ENCODE measurements at regions not wholly inside any gene's neighbourhood (a gene's known extent, or its start where the extent isn't known, plus 50 kb on each side); places are given as distances from the start of the nearest gene placed in this dataset.

DNA sequence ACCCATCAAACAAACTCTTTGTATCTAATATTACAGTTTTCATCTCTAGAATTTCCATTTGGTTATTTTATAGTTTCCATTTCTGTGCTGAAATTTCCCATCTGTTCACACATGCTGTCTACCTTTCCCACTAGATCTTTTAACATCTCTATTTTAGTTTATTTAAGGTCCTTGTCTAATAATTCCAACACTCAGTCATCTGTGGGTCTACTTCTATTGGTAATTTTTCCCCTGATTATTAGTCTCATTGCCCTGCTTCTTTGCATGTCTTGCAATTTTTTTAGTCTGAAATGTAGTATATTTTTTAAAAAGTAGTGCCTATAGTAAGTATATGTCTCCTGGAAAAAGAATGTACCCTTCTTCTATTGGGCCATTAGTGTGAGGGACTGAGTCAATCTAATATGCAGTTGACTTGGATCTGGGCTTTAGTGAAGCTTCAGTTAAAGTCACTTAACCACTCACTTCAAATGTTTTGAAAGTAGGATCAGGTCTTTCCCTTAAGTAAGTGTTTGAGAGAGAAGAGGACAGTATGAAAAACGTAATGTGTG lies 370.8 kb downstream of the SEC14L1 start:
- WGBS, 2 experiments (ENCODE audit: extremely low coverage in 1 of 2, insufficient coverage in 1 of 2, insufficient read length in 1 of 2, insufficient replicate concordance in 2 of 2, low coverage in 1 of 2, low lambda C conversion rate in 2 of 2, missing lambda C conversion rate in 1 of 2) = 62% methylated on average over 1 of the region's 1 CpG; no CpG with 5 or more reads in 1 of the 2 experiments

More for the DNA sequence above, 370.8 kb downstream of the SEC14L1 start:
- H3K79me1 ChIP-seq (ENCODE audit: low read depth, low read length) = no peaks in the 10 kb centered on the region
- no peak overlapping the region for H3K4me3 ChIP-seq (ENCODE audit: extremely low read depth in 1 of 4, insufficient read depth in 2 of 4, low read depth in 3 of 4, low read length in 4 of 4)
- no peak overlapping the region for H2AFZ ChIP-seq (ENCODE audit: low read length)
- H3K4me2 ChIP-seq (ENCODE audit: insufficient read depth in 1 of 2, low read depth in 2 of 2, low read length in 2 of 2) = no peak overlapping the region
- H2BK120ac ChIP-seq (replicated peaks; ENCODE audit: low read depth, low read length) = no peak overlapping the region
- no peak overlapping the region for H2BK12ac ChIP-seq (ENCODE audit: low read depth, low read length)
- H2BK5ac ChIP-seq (ENCODE audit: low read depth, low read length) = no peak overlapping the region
- no peak overlapping the region for H3K56ac ChIP-seq (replicated peaks; ENCODE audit: insufficient read length, low read depth, low read length)
- H3K18ac ChIP-seq (ENCODE audit: extremely low read depth, low read length) = no peak overlapping the region
- peaks cover 0 to 1% of the 10 kb centered on the region in 2 experiments for H4K20me1 ChIP-seq (replicated peaks in 1 of 2; ENCODE audit: control insufficient read depth in 1 of 2, insufficient read depth in 2 of 2, low read length in 2 of 2)
- no peak overlapping the region for H4K5ac ChIP-seq (ENCODE audit: insufficient read length, low read depth, low read length)
- no peak for DNase-seq (ENCODE audit: low read depth in 1 of 2, low spot score in 2 of 2)
- H3K36me3 ChIP-seq (ENCODE audit: control insufficient read depth in 2 of 4, insufficient read depth in 4 of 4, low read length in 3 of 4) = no peaks in the 10 kb centered on the region
- no peak overlapping the region for H3K4ac ChIP-seq (replicated peaks; ENCODE audit: insufficient read length, low read depth, low read length)
- no peaks in the 10 kb centered on the region for H3K27me3 ChIP-seq (replicated peaks in 1 of 4; ENCODE audit: control insufficient read depth in 3 of 4, extremely low read depth in 1 of 4, insufficient read depth in 3 of 4, low read length in 3 of 4)
- no peak overlapping the region; the same call in 1 of the 2 replicates for H2BK15ac ChIP-seq (ENCODE audit: low read length)
- no peak overlapping the region for H2BK20ac ChIP-seq (ENCODE audit: low read length)
- H3K23ac ChIP-seq (ENCODE audit: insufficient read length) = no peak overlapping the region
- H3K27ac ChIP-seq (ENCODE audit: low read depth, low read length) = no peak overlapping the region
- no peaks in the 10 kb centered on the region for H3K79me2 ChIP-seq (ENCODE audit: control insufficient read depth in 1 of 2, insufficient read depth in 2 of 2, low read length in 2 of 2)
- H3K9me3 ChIP-seq (ENCODE audit: insufficient read depth in 2 of 2, low read depth in 1 of 2, low read length in 1 of 2) = peaks cover 0 to 5% of the 10 kb centered on the region in 2 experiments; a peak in 1 of 4 replicates
- peaks cover 0 to 4% (median 2%) of the 10 kb centered on the region in 4 experiments; a peak in 2 of 7 replicates for H3K4me1 ChIP-seq (replicated peaks in 1 of 4; ENCODE audit: control insufficient read depth in 3 of 4, insufficient read depth in 4 of 4, low read length in 3 of 4)
- TF ChIP-seq BACH1 (IDR thresholded peaks at IDR 0.05; ENCODE audit: low read length) (no peak), POU5F1 (IDR thresholded peaks at IDR 0.05; ENCODE audit: low read depth, low read length) (no peak), NANOG (IDR thresholded peaks at IDR 0.05; ENCODE audit: insufficient read depth, low read depth, low read length, poor library complexity, severe bottlenecking) (no peak), BRCA1 (IDR thresholded peaks at IDR 0.05; ENCODE audit: low read depth, low read length) (no peak), RFX5 (IDR thresholded peaks at IDR 0.05; ENCODE audit: borderline replicate concordance, low read depth, low read length) (no peak), KDM4A (IDR thresholded peaks at IDR 0.05; ENCODE audit: low read depth, low read length, severe bottlenecking) (no peak)
- H3K14ac ChIP-seq (ENCODE audit: insufficient read length) = no peak overlapping the region
- ChIA-PET CTCF (ENCODE audit: partially characterized antibody) (interaction anchor here (1.3 to 1.7 kb wide), 2 partner anchors 82 to 180 kb away, joined by 3 to 6 read pairs; no protein-coding TSS in a partner anchor), POLR2A (ENCODE audit: partially characterized antibody) (no interaction called here)
- H3K9ac ChIP-seq (replicated peaks in 1 of 4; ENCODE audit: extremely low read depth in 1 of 4, low read depth in 3 of 4, low read length in 3 of 4) = no peak overlapping the region
- H4K8ac ChIP-seq (ENCODE audit: extremely low read depth, insufficient read depth, low read length) = no peak overlapping the region
- H3K23me2 ChIP-seq (ENCODE audit: low read depth, low read length) = peaks cover 9% of the 10 kb centered on the region; the same call in 1 of the 2 replicates
- no peak overlapping the region for H4K91ac ChIP-seq (replicated peaks; ENCODE audit: insufficient read length, low read length)
- H2AK5ac ChIP-seq (ENCODE audit: low read depth, low read length) = no peak overlapping the region
- FAIRE-seq = no peak
